ENCODE measurements at regions not wholly inside any gene's neighbourhood (a gene's known extent, or its start where the extent isn't known, plus 50 kb on each side); places are given as distances from the start of the nearest gene placed in this dataset.

DNA sequence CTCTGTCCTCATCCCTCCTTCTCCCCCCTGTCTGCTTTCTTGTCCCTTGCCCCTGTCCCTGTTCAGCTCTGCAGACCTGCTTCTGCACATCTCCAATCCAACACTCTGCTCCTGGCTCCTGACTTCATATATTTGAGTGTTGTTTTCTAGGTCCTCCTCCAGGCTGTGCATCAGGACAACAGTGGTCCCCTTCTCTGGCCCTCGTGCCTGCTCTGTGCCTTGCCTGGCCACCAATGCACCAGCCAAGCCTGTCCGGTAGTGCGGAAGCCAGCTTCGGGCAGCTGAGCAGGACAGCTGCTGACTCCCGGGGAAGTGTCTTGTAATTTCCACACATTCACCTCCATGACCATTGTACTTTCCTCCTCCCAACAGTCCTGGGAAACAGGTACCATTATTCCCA, 203.4 kb upstream of the RAB4A start:
- no peak for DNase-seq

DNA sequence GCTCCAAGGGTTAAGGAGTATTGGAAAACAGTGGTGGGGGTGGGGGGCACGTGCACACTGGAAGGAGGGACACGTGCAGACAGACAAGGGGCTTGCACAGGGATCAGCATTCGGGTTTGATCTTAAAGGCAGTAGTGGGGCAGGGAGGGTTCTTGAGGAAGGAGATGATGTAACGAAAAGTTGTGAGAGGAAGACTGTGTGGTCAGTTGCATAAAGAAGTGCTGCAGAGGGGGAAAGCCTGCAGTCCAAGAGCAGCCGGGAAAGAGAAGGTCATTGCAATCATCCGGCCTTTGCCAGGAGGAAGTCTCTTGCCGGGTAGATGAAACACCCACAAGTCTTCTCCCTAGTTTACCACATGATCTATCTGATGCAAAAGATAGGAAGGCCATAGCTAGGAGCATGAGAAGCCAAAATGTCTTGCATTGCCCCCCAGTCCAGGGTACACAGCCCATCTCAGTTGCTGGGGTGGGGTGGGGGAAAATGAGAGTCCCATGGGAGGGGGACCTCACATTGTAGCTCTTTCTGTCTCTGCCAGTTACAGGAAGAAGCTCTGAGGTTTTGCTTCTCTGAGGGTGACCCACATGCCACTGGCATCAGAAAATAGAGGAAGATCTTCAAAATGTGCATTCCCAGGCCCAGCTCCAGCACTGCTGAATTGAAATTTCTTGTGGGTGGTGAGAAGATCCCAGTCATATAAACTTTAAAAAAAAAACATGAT, 202.5 kb upstream of the RAB4A start:
- peak; percentile 18 for DNase-seq

DNA sequence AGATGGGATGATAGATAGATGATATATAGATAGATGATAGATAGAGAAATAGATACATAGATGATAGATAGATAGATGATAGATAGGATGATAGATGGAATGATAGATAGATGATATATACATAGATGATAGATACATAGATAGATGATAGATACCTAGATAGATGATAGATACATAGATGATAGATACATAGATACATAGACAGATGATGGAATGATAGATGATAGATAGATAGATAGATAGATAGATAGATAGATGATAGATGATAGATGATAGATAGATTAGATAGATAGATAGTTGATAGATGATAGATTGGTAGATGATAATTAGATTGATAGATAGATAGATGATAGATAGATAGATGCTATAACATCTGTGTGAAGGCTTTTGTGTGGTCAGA, 201.7 kb upstream of the RAB4A start:
- no peak for DNase-seq

DNA sequence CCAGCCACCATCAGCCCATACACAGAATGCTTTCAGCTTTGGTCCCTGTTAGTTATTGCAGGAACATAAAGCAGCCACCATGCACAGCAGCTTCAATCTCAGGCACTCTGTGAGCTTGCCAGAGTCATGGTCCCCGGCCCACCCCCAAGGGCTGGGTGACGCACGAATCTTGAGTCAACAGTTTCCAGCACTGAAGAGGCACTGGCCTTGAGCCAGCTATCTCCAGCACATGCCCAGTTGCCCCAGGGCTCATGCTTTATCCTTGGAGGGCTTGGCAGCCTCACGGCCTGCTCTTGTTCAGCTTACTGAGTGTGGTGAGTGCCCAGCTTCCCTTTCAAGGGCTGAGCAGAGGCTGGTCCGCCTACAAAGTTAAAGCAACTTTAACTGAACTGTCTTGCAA, 200.7 kb upstream of the RAB4A start:
- peak; percentile 48 for DNase-seq

DNA sequence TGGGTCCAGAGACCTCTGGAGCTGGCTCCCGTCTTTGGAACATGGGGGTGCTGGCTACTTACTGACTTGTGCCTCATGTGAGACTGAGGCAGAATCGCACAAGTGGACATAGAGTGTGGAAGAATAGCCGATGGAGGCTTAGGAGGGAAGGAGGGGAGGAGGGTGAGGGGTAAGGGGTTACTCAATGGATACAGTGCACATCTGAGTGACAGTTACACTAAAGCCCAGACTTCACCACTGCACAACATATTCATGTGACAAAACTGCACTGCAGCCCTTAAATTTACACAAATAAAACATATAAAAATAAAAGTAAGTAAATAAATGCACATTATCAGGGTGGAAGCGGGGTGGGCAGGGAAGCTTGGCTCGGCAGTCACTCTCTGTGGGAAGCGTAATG, 197.7 kb upstream of the RAB4A start:
- DNase-seq = no peak

DNA sequence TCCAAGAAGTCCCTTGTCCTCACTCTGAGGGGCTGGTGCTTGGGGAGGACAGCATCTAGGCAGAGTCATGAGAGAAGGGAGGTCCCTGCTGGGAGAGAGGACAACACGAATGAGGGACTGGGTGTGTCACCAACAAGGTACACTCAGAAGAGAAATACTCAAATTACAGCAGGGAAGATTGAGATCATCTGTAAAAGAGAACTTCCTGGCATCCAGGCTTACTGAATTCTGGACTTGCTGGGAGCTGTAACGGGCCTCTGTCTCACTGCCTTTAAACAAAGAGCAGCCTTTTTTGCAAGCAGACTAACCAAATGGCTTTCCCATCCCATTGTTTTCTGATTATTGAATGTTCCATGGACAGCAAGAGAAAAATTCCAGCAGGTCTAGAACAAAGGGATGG, 195.7 kb upstream of the RAB4A start:
- DNase-seq = no peak

DNA sequence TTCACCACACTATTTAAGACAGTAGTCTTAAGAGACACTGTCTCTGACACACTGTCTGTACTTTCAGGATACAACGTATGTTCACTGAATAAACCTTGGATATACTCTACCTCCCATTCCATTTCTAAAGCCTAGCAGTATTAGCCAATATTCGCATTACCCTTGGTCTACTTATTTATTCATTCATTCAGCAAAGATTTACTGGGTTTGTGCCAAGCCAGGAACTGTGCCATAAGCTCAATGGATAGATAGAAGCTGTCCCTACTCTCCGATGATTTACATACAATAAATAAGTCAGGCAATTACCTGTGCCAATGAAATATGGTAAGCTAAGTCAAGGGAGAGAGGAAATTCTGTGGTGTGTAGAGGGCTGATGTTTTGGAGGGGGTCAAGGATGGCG, 195.2 kb upstream of the RAB4A start:
- DNase-seq = no peak

DNA sequence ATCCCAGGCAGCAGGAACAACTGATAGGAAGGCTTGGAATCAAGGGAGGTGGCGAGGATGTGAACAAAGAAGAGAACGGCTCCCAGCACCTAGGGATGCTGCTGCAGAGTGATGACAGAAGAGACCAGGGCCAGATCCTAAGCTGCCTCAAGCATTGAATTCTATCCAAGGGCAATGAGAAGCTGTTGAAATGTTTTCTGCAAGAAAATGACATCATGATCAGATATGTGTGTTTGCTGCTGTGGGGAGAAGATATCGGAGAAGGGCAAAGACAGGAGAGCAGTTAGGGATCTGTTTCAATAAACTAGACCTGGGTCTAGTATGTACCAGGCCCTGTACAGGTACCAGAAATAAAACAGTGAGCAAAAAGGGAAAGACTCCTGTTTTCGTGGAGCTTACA, 194.7 kb upstream of the RAB4A start:
- no peak for DNase-seq

DNA sequence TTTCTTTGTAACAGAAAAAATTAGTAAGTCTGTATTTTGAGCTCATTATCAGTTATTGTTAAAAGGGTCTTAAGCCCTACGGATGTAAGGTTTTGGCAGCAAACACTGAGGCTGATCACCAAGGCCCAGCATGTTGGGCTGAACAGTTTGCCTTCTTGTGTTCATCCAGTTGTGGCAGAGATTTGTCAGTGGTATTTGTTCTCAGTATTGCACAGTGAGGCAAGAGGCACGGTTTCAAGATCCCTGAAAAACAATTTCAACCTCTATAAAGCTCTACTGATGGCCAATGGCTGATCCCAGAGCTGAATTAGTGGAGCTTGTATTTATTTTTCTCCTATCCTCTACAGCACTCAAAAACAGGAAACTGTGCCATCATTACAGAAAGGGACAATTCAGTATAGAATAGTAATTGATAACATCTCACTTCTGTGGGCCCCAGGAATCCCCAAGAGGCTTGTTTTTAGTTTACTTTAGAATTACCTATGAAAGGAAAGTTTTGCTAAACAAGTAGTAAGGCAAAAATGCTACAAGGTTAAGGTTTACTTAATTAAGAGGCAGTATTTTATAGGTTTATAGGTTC, 191.8 kb upstream of the RAB4A start:
- DNase-seq = no peak

DNA sequence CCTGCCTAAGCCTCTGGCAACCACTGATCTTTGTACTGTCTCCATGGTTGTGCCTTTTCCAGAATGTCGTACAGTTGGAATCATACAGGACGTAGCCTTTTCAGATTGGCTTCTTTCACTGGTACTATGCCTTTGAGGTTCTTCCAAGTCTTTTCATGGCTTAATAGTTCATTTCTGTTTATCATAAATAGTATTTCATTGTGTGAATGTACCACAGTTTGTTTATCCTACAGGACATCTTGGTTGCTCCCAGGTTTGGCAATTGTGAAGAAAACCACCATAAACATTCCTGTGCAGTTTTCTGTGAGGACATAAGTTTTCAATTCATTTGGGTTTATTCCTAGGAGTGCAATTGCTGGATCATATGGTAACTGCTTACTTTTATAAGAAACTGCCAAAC, 190.6 kb upstream of the RAB4A start:
- DNase-seq = no peak

DNA sequence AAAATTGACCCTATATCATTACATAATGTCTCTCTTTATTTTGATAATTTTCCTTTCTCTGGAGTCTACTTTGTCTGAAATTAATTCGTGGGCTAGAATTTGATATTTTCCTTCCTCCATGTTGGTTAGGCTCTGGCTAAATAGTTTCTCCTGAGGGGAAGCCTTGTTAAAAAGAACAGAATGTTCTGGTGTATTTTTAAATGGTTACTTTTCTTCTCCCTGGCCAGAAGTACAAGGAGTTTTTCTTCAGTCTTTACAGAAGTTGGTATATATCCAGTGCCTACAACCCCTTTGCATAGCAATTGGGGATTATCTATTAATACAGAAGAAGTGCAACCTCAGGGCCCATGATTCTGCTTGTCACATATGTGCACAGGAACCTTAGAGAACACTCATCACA, 185.6 kb upstream of the RAB4A start:
- DNase-seq = no peak

DNA sequence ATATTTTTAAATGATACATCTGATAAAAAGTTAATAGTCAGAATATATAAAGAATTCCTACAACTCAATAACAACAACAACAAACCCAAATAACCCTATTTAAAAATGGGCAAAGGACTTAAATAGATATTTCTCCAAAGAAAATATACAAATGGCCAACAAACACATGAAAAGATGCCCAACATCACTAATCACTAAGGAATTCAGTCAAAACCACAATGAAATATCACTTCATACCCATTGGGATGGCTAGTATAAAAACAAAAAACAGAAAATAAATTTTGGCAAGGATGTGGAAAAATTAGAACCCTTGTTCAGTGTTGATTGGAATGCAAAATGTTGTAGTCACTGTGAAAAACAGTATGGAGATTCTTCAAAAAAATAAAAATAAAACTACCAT, 184.8 kb upstream of the RAB4A start:
- DNase-seq = no peak

DNA sequence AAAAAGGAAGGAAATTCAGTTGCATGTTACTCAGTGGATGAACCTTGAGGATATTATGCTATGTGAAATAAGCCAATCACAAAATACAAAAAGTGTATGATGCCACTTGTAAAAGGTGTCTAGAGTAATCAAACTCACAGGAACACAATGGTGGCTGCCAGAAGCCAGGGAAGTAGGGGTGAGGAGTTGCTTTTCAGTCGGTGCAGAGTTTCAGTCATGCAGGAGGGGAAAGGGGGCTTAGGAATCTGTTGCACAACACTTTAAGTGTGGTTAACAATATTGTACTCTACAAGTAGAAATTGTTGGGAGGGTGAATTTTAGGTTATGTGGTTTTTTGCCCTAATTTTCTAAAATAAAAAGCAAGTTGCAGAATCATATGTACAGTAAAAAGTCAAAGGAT, 184.2 kb upstream of the RAB4A start:
- DNase-seq = no peak

DNA sequence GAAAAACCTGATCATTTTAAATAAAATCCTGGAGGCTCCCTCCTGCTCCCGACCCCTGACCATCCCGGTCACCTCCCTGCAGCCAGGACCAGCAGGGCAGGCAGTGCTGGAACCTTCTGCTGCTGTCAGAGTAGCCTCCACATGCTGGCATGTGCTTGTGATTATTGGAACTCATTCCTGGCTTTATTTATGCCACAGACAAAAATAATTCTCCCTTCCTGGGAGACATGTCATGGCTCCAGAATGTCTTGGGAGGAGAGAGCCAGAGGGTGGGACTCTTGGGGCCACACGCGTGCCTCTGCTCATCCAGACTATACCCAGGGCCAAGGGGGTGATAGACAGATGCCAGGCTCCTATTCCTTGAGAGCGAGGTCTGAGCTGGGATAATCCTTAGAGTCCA, 183.6 kb upstream of the RAB4A start:
- DNase-seq = no peak

DNA sequence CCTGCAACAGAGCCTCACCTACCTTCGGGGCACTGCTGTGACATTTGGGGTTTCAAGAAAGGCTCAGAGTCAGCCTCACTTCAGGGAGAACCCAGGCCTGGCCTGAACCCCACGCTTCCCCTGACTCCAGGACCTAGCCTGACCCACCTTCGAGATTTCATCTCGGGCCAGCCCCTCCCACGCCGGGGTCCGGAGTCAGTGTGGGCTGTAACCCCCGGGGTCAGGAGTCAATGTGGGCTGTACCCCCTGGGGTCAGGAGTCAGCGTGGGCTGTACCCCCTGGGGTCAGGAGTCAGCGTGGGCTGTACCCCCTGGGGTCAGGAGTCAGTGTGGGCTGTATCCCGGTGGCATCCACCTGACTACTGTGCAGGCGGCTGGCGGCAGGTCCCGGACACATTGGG, 183.0 kb upstream of the RAB4A start:
- DNase-seq = no peak

DNA sequence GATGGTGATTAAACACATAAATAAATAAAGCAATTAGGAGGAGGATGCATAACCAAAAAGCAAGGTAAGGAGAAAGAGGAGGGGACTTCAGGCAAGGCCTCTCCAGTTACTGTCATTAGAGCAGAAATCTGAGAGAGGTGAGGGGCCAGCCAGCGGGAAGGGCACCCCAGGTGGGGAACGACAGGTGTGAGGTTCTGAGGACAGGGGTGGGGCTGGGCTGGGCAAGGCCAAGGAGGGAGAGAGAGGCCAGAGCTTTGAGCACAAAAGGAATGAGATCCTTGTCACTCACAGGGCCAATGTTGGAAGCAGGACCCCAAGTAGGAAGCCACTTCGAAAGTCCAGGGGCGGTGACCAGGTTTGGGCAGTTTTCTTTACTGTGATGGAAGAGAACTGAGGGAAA, 182.2 kb upstream of the RAB4A start:
- DNase-seq = no peak

DNA sequence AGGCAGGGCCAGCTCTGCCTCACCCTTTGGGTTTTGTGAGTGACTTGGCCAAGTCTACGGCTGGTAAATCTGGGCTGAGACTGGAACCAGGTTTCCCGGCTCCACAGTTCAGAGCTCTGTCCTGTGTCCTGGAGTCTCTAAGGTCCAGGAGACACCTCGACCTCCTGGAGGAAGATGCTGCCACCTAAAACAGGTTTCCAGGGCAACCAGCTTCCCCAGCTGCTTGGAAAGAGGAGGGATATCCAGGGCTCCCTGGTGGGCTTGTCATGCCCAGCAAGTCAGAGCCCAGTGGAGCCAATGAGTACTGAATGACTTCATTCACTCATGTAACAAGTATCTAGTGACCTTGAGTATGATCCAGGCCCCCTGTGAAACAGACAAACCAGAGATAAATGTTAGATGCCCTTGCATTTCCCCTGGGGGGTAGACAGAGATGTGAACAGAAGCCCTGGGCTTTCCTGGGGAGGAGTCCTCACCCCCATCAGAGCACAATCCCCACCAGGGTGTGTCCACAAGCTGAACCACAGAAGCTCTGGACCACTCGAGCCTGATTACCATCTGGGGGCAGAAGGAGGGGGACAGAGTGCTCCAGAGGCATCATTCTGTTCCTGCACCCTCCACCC, 181.2 kb upstream of the RAB4A start:
- no peak for DNase-seq

DNA sequence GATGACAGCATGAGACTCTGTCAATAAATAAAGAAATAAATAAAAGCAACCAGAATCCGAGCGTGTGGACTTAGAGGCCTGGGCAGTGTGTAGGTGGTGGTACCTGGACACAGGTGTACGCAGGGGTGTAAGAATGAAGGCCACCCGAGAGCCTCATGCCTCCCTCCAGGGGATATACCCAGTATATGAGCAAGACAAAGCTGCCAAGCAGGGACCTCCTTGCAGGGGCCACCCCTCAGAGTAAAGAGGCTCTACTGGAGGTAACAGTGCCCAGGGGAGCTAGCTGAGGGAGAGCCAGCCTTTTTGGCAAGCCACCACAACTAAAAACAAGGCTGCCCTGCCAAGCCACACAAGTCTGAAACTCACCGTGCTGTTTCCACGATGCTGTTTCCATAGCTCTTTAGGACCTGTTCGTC, 179.2 kb upstream of the RAB4A start:
- no peak for DNase-seq

DNA sequence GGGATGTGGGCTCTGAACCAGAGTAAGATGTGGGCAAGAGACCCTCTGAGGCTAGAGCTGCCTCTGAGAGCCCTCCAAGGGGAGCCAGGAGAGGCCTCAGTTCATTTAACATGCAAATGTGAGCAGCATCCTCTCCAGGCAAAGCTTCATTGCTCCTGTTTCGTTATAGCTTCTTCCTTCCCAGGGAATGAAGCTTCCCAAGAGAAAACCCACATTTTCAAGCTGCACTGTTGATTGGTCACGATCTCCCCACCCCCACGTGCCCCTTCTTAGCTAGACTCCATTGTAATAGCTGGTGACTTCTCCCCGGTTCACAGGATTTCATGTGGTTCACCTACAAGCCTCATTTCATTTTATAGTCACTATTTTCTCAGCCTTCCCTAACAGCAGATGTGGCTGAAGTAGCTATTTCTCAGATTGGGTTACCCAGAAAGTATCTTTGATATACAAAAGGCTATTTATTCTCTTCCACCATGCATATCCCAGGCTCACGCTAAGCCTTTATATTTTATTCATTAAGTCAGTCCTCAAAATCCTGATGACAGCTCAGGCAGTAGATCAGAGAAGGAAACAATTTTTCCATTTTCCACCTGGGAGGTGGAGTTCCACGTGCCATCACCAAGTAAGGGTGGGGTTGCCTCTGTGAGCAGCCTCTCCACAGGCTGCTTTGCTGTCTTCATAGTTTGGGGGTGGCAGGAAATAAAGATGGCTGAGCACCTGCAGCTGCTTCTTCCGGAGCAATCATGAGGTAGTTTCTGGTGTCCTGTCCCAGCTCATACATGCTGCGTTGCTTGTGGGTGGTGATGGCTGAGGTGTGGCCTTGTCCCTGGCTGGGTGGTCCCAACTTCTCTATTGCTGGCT, 178.3 kb upstream of the RAB4A start:
- no peak for DNase-seq

DNA sequence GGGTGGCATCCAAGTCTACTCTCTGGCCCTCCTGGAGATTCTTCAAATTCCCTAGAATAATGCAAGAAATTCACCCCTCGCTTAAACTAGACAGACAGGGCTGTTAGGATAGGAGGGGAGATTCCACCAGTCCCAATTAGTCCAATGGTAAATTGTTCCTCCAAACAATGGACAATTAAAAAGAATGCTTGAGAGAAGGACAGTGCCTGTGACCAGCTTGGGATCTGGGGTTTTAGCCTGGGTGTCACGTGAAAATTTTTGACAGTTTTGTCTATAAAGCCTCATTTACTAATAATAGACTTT, 177.7 kb upstream of the RAB4A start:
- no peak for DNase-seq

DNA sequence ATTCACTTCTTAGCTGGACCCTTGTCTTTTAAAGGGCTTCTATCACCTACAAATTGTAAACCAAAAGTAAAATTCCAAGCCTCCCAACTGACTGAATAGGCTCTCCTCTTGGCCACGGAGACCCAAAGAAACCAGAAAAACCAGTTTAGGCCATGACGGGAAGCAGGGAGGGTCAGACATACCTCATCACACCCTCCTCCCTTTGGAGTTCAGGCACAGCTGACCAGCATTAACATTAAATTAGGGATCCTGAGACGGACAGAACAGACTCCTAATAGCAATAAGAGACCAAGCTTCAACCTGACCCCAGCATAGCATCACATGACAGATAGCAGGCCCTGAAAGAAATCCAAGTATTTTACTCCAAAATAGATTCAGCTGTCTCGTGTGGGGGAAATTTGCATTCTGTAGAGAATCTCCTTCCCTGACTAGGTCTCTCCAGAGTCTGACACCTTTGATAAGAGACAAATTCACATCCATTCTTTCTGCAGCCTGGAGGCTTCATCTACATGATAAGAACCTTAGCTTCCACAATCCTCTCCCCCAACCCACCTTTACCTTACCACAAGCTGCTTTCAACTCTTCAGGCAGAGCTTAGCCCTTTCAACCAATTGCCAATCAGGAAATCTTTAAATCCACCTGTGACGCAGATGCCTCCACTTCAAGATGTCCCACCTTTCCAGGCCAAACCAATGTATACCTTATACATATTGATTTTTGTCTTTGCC, 177.1 kb upstream of the RAB4A start:
- no peak for DNase-seq

DNA sequence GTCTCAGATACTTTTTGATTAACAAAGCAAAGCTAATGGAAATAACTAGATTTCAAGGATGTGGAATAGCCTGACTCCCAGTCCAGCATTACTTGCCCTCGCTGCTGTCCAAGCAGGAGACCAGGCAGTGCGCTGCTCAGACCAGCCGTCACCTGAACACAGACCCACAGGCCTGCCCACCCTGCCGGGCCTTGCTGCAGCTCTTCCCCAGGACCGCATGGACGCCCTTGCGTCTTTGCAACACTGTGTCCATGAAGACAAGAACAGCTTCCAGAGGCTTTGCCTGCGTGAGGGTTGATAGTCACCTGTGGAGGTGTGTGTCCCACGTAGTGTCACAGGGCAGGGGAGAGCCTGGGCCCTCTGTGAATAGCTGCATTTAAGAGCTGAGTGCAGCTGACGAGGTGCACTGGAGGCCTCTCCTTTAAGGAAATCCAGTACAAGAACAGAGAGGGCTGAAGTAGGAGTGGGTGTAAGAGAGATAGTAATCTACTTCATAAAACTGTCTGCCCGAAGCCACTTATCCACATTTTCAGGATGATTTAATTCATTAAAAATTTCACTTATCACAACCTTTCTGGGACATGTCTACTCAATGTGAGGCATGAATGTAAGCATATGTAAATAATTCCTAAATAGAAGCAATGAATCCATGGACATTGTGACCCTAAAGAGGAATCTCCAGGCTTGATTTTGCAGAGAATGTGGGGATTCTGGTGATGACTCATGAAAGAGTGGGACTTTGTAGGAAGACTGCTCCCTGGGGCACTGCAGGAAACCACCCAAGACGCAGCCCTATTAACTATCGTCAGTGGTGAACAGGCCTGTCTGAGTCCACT, 176.2 kb upstream of the RAB4A start:
- DNase-seq = no peak
